A673 (cell line): ENCODE measurements at regions not wholly inside any gene's neighbourhood (a gene's known extent, or its start where the extent isn't known, plus 50 kb on each side); places are given as distances from the start of the nearest gene placed in this dataset.

Experiments
- EZH2 ChIP-seq: fragments of 200-600 bp; sonication (generic); IDR thresholded peaks from 2 replicates; pipeline ENCODE4 v1.6.1; 2017; ENCODE audit warnings: borderline replicate concordance, low read depth, mild to moderate bottlenecking, mixed read lengths, antibody characterized with exemption, low read length; ENCODE audit not compliant: poor library complexity, severe bottlenecking
- TF ChIP-seq, protein P1 (sequence below): fragments of 300-800, 200-600 bp; sonication (generic); conservative IDR thresholded peaks from 2 replicates; pipeline ENCODE4 v1.5.1; 2017; ENCODE audit warnings: low read depth, mild to moderate bottlenecking, antibody characterized with exemption, low read length, moderate library complexity, mixed read lengths

DNA sequence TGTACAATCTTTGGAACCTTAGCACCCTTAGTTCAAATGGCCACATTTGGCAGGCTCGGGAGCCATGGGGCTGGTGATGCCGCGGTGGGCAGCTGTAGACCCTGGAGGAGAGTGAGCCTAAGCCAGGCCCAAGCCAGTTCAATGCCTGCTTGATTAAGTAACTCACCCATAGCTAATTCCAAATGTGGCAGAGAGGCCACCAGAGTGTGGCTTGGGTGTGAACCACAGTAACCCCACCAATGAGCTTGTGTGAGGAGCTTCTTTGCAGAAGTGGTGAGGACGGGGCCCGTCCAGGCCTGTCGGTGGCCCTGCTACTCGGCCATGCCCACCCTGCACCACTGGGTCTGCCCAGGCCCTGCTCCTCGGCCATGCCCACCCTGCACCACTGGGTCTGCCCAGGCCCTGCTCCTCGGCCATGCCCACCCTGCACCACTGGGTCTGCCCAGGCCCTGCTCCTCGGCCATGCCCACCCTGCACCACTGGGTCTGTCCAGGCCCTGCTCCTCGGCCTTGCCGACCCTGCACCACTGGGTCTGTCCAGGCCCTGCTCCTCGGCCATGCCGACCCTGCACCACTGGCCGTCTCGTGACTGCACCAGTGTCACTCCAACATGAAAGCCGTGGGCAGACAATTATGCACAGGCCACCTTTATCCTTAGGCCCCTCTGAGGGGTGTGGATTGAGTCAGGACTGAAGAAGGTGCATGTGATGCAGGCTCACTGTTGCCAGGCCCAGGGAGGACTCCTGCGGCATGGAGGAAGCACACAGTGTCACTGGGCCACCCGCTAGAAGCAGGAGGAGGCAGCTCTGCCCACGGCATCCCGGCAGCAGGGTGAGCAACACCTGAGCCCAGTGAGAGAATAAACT is 75.4 kb downstream of the MRPL36 start:
- TF ChIP-seq, protein P1, sequence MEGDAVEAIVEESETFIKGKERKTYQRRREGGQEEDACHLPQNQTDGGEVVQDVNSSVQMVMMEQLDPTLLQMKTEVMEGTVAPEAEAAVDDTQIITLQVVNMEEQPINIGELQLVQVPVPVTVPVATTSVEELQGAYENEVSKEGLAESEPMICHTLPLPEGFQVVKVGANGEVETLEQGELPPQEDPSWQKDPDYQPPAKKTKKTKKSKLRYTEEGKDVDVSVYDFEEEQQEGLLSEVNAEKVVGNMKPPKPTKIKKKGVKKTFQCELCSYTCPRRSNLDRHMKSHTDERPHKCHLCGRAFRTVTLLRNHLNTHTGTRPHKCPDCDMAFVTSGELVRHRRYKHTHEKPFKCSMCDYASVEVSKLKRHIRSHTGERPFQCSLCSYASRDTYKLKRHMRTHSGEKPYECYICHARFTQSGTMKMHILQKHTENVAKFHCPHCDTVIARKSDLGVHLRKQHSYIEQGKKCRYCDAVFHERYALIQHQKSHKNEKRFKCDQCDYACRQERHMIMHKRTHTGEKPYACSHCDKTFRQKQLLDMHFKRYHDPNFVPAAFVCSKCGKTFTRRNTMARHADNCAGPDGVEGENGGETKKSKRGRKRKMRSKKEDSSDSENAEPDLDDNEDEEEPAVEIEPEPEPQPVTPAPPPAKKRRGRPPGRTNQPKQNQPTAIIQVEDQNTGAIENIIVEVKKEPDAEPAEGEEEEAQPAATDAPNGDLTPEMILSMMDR: no peak
- TF ChIP-seq EZH2: no peak
